NB4 (cell line): ENCODE measurements at regions not wholly inside any gene's neighbourhood (a gene's known extent, or its start where the extent isn't known, plus 50 kb on each side); places are given as distances from the start of the nearest gene placed in this dataset.

Source experiments
- CTCF ChIP-seq: IDR thresholded peaks from one replicate; pipeline ENCODE4 v1.5.1; 2012; ENCODE audit warnings: low read depth, low read length
- MYC ChIP-seq: IDR thresholded peaks from 2 replicates; pipeline ENCODE4 v1.6.1; 2011; ENCODE audit warnings: low read depth, low read length
- POLR2A ChIP-seq: IDR thresholded peaks from 2 replicates; pipeline ENCODE4 v1.6.1; 2011; ENCODE audit warnings: mild to moderate bottlenecking; ENCODE audit not compliant: insufficient read length; ENCODE audit errors: extremely low read depth
- TF ChIP-seq, protein P1 (sequence below): IDR thresholded peaks from 2 replicates; pipeline ENCODE4 v1.6.1; 2011; ENCODE audit warnings: low read depth, low read length

GRCh38 chr12:30835216-30835615, 80.5 kb upstream of the CAPRIN2 start:
- TF ChIP-seq CTCF = no peak
- TF ChIP-seq, protein P1, sequence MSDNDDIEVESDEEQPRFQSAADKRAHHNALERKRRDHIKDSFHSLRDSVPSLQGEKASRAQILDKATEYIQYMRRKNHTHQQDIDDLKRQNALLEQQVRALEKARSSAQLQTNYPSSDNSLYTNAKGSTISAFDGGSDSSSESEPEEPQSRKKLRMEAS = no peak
- no peak for TF ChIP-seq POLR2A
- no peak for TF ChIP-seq MYC
